SU-DHL-6 (cell line): ENCODE measurements at regions not wholly inside any gene's neighbourhood (a gene's known extent, or its start where the extent isn't known, plus 50 kb on each side); places are given as distances from the start of the nearest gene placed in this dataset.

ENCODE experiments used
- H2AFZ ChIP-seq: fragments of 200-600 bp; sonication (generic); 2 replicates; pipeline ENCODE4 v1.6.1; 2014; ENCODE audit warnings: low read depth, mild to moderate bottlenecking, moderate library complexity, mixed read lengths, antibody characterized with exemption, low read length; ENCODE audit not compliant: severe bottlenecking
- H3F3A ChIP-seq: fragments of 200-600 bp; shearing (Covaris generic); 2 replicates; pipeline ENCODE4 v1.6.0; 2016; ENCODE audit warnings: antibody characterized with exemption, mild to moderate bottlenecking; ENCODE audit not compliant: insufficient read depth
- H3K27ac ChIP-seq: fragments of 200-600 bp; sonication (generic); 2 replicates; pipeline ENCODE4 v1.5.1; 2016; ENCODE audit warnings: low read depth, mild to moderate bottlenecking, low read length, moderate library complexity, mixed read lengths
- H3K27me3 ChIP-seq: fragments of 200-600 bp; sonication (generic), shearing (Covaris generic); 2 replicates; pipeline ENCODE4 v1.6.0; 2014; ENCODE audit warnings: mild to moderate bottlenecking, low read length
- H3K36me3 ChIP-seq: fragments of 200-600 bp; sonication (generic); 2 replicates; pipeline ENCODE4 v1.6.1; 2014; ENCODE audit warnings: mild to moderate bottlenecking, low read length, mixed read lengths
- H3K4me2 ChIP-seq: fragments of 300-600, 200-600 bp; shearing (Covaris generic), sonication (generic); 2 replicates; pipeline ENCODE4 v1.6.0; 2014; ENCODE audit warnings: low read length, low read depth, mild to moderate bottlenecking; ENCODE audit not compliant: poor library complexity, severe bottlenecking
- H3K4me3 ChIP-seq: fragments of 200-600 bp; sonication (generic); 2 replicates; pipeline ENCODE4 v1.5.1; 2014; ENCODE audit warnings: antibody characterized with exemption, low read length, mild to moderate bottlenecking, mixed read lengths; ENCODE audit not compliant: insufficient read depth, poor library complexity, severe bottlenecking
- H3K79me2 ChIP-seq: fragments of 200-600 bp; sonication (generic); 2 replicates; pipeline ENCODE4 v1.6.1; 2014; ENCODE audit warnings: mild to moderate bottlenecking, low read length, moderate library complexity; ENCODE audit not compliant: insufficient read depth
- H3K9ac ChIP-seq: fragments of 200-600 bp; sonication (generic); 2 replicates; pipeline ENCODE4 v1.7.0; 2014; ENCODE audit warnings: mild to moderate bottlenecking, low read length
- H3K9me2 ChIP-seq: fragments of 200-600 bp; sonication (generic); replicated peaks from 2 replicates; pipeline ENCODE4 v1.6.1; 2014; ENCODE audit warnings: low read length; ENCODE audit not compliant: insufficient read depth
- H3K9me3 ChIP-seq: fragments of 200-600 bp; sonication (generic); 2 replicates; pipeline ENCODE4 v1.6.1; 2014; ENCODE audit warnings: low read length, mixed read lengths; ENCODE audit not compliant: insufficient read depth
- H4K20me1 ChIP-seq: fragments of 200-600 bp; sonication (generic); 2 replicates; pipeline ENCODE4 v1.6.1; 2014; ENCODE audit warnings: low read depth, mild to moderate bottlenecking, antibody characterized with exemption, low read length, moderate library complexity, mixed read lengths
- EZH2phosphoT487 ChIP-seq: fragments of 200-600 bp; sonication (generic), shearing (Covaris generic); conservative IDR thresholded peaks from 2 replicates; pipeline ENCODE4 v1.6.1; 2018; ENCODE audit warnings: mild to moderate bottlenecking, antibody characterized with exemption, low read length, moderate library complexity, mixed read lengths
- TF ChIP-seq, protein P1 (sequence below): fragments of 200-600 bp; sonication (generic); IDR thresholded peaks from one replicate; pipeline ENCODE4 v1.5.1; 2017; ENCODE audit warnings: antibody characterized with exemption, mild to moderate bottlenecking, low read length, moderate library complexity; ENCODE audit not compliant: insufficient read depth, poor library complexity, severe bottlenecking

DNA sequence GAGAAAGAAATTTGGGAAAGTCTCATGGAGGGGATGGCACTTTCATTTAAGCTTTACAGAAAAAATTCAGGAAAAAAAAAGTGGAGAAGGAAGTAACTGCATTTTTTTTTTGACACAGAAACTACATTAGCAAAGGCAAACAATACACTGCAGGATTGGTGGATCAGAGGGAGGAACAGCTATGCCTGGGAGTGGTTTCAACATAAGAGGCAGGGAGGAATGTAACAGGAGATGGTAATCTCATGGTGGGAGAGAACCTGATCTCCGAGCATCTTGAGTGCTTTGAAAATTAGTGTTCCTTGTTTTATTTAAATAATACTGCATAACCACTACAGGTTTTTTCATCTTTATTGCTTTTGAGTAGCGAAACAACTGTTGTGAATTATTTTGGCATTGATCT lies 249.4 kb downstream of the FAM170A start:
- H3K36me3 ChIP-seq, result no peaks in the 10 kb centered on the region
- H4K20me1 ChIP-seq, result no peaks in the 10 kb centered on the region
- no peak overlapping the region for H3K9ac ChIP-seq
- no peaks in the 10 kb centered on the region for H3K9me2 ChIP-seq
- H3K4me2 ChIP-seq, result no peak overlapping the region
- TF ChIP-seq, protein P1, sequence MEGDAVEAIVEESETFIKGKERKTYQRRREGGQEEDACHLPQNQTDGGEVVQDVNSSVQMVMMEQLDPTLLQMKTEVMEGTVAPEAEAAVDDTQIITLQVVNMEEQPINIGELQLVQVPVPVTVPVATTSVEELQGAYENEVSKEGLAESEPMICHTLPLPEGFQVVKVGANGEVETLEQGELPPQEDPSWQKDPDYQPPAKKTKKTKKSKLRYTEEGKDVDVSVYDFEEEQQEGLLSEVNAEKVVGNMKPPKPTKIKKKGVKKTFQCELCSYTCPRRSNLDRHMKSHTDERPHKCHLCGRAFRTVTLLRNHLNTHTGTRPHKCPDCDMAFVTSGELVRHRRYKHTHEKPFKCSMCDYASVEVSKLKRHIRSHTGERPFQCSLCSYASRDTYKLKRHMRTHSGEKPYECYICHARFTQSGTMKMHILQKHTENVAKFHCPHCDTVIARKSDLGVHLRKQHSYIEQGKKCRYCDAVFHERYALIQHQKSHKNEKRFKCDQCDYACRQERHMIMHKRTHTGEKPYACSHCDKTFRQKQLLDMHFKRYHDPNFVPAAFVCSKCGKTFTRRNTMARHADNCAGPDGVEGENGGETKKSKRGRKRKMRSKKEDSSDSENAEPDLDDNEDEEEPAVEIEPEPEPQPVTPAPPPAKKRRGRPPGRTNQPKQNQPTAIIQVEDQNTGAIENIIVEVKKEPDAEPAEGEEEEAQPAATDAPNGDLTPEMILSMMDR, result no peak
- TF ChIP-seq EZH2phosphoT487, result no peak
- H2AFZ ChIP-seq, result no peak overlapping the region
- H3K9me3 ChIP-seq, result no peaks in the 10 kb centered on the region
- H3F3A ChIP-seq, result no peaks in the 10 kb centered on the region
- no peaks in the 10 kb centered on the region for H3K79me2 ChIP-seq
- H3K4me3 ChIP-seq, result no peak overlapping the region
- no peak overlapping the region for H3K27ac ChIP-seq
- no peaks in the 10 kb centered on the region for H3K27me3 ChIP-seq

DNA sequence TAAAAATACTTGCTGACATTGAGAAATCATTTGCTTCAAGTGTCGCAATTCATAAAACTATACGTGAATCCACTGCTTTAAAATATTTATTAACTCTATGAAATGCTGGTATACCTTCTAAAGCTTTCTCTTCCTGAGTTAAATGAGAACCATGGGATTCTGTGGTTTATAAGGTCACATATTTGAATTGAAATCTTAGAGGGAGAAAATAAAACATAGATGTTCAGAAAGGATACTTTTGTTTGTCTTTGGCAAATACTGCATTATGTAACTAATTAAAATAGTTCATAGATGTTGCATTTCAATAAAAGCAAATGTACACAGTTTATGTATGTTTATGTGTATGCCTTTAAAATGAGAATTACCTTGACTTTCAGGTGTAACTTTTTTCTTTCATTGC lies 250.1 kb downstream of the FAM170A start:
- no peak overlapping the region for H3K4me2 ChIP-seq
- no peaks in the 10 kb centered on the region for H3K9me3 ChIP-seq
- no peaks in the 10 kb centered on the region for H3K27me3 ChIP-seq
- H3K4me3 ChIP-seq, result no peak overlapping the region
- no peaks in the 10 kb centered on the region for H3K9me2 ChIP-seq
- no peak overlapping the region for H3K9ac ChIP-seq
- no peaks in the 10 kb centered on the region for H3F3A ChIP-seq
- no peaks in the 10 kb centered on the region for H3K36me3 ChIP-seq
- H3K79me2 ChIP-seq, result no peaks in the 10 kb centered on the region
- H2AFZ ChIP-seq, result no peak overlapping the region
- no peak overlapping the region for H3K27ac ChIP-seq
- H4K20me1 ChIP-seq, result no peaks in the 10 kb centered on the region
- TF ChIP-seq, protein P1, result no peak
- no peak for TF ChIP-seq EZH2phosphoT487

DNA sequence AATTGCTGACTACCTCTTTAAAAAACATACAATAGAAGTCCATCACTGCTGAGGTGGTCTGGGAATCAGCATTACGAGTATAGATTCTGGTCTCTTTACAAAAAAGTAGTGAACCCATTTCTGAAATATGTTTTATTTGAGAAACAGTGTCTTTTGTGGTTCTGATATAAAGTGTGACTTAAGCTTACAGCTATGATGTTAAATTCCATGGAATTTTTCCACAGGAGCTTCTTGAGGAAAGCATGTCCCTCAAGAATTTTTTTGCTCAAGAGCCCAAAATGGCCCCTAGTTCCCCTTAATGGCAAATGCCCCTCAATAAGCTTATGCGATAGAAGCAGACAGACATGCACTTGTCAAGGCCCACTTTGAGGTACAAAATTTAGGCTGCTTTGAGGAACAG lies 265.7 kb downstream of the FAM170A start:
- Histone ChIP-seq H3K27ac (no peak overlapping the region), H4K20me1 (no peaks in the 10 kb centered on the region), H3K79me2 (no peaks in the 10 kb centered on the region), H3K4me2 (no peak overlapping the region), H3K4me3 (no peak overlapping the region), H3K36me3 (no peaks in the 10 kb centered on the region), H3F3A (no peaks in the 10 kb centered on the region), H3K9me3 (no peaks in the 10 kb centered on the region), H3K27me3 (no peaks in the 10 kb centered on the region), H2AFZ (no peak overlapping the region), H3K9ac (no peak overlapping the region), H3K9me2 (no peaks in the 10 kb centered on the region)
- TF ChIP-seq EZH2phosphoT487, result no peak
- TF ChIP-seq, protein P1, result no peak
